ENCODE measurements at regions not wholly inside any gene's neighbourhood (a gene's known extent, or its start where the extent isn't known, plus 50 kb on each side); places are given as distances from the start of the nearest gene placed in this dataset.
"Not testable (repeated sequence)": the region's sequence is repeated elsewhere in the genome, so short reads cannot be mapped to it uniquely, and the experiment has no call there.

- H3K27me3 Mint-ChIP-seq (ENCODE audit: insufficient read depth, unreplicated experiment) = no peaks in the 10 kb centered on the region
- no peaks in the 10 kb centered on the region for H3K36me3 Mint-ChIP-seq (ENCODE audit: insufficient read depth, unreplicated experiment)
- no peak for TF ChIP-seq CTCF (IDR thresholded peaks at IDR 0.05; ENCODE audit: unreplicated experiment)
- peaks cover 14% of the 10 kb centered on the region for H3K4me1 Mint-ChIP-seq (ENCODE audit: insufficient read depth, unreplicated experiment)
- no TSS peak for BruUV-seq (replicated peaks)
- H3K4me3 Mint-ChIP-seq (ENCODE audit: unreplicated experiment) = no peak overlapping the region
- intact Hi-C loops (cut with micrococcal nuclease) = no loop called here
- ChIA-PET POLR2A (no interaction called here), CTCF (no interaction called here)
- no peaks in the 10 kb centered on the region for H3K9me3 Mint-ChIP-seq (ENCODE audit: unreplicated experiment)
- no peak overlapping the region for H3K27ac Mint-ChIP-seq (ENCODE audit: low read depth, unreplicated experiment)
- no peak for DNase-seq (ENCODE audit: unreplicated experiment)
Measured at GRCh38 chr12:124676714-124677462, 109.5 kb upstream of the NCOR2 start.

GRCh38 chr12:124675881-124676713 is 108.7 kb upstream of the NCOR2 start:
- no TSS peak for BruUV-seq (replicated peaks)
- CTCF ChIA-PET = no interaction called here
- H3K4me3 Mint-ChIP-seq (ENCODE audit: unreplicated experiment) = no peak overlapping the region
- H3K9me3 Mint-ChIP-seq (ENCODE audit: unreplicated experiment) = no peaks in the 10 kb centered on the region
- intact Hi-C loops (cut with micrococcal nuclease) = no loop called here
- peaks cover 7% of the 10 kb centered on the region for H3K4me1 Mint-ChIP-seq (ENCODE audit: insufficient read depth, unreplicated experiment)
- H3K36me3 Mint-ChIP-seq (ENCODE audit: insufficient read depth, unreplicated experiment) = no peaks in the 10 kb centered on the region
- no peak overlapping the region for H3K27ac Mint-ChIP-seq (ENCODE audit: low read depth, unreplicated experiment)
- no peak for TF ChIP-seq CTCF (IDR thresholded peaks at IDR 0.05; ENCODE audit: unreplicated experiment)
- no peaks in the 10 kb centered on the region for H3K27me3 Mint-ChIP-seq (ENCODE audit: insufficient read depth, unreplicated experiment)
- no peak for DNase-seq (ENCODE audit: unreplicated experiment)
- POLR2A ChIA-PET = interaction anchor here (0.6 kb wide), 1 partner anchor 1802 kb away, joined by 3 read pairs; no protein-coding TSS in a partner anchor

GRCh38 chr12:124674937-124675336 is 107.5 kb upstream of the NCOR2 start:
- no peak for TF ChIP-seq CTCF (IDR thresholded peaks at IDR 0.05; ENCODE audit: unreplicated experiment)
- Mint-ChIP-seq H3K4me1 (ENCODE audit: insufficient read depth, unreplicated experiment) (peaks cover 7% of the 10 kb centered on the region), H3K4me3 (ENCODE audit: unreplicated experiment) (no peak overlapping the region), H3K27me3 (ENCODE audit: insufficient read depth, unreplicated experiment) (no peaks in the 10 kb centered on the region), H3K9me3 (ENCODE audit: unreplicated experiment) (no peaks in the 10 kb centered on the region), H3K27ac (ENCODE audit: low read depth, unreplicated experiment) (no peak overlapping the region), H3K36me3 (ENCODE audit: insufficient read depth, unreplicated experiment) (no peaks in the 10 kb centered on the region)
- POLR2A ChIA-PET = no interaction called here
- intact Hi-C loops (cut with micrococcal nuclease) = no loop called here
- BruUV-seq (replicated peaks) = no TSS peak
- CTCF ChIA-PET = no interaction called here
- DNase-seq (ENCODE audit: unreplicated experiment) = no peak

GRCh38 chr12:124673801-124674617 is 106.6 kb upstream of the NCOR2 start:
- Mint-ChIP-seq H3K9me3 (ENCODE audit: unreplicated experiment) (no peaks in the 10 kb centered on the region), H3K4me1 (ENCODE audit: insufficient read depth, unreplicated experiment) (peaks cover under 1% of the 10 kb centered on the region), H3K27me3 (ENCODE audit: insufficient read depth, unreplicated experiment) (no peaks in the 10 kb centered on the region), H3K27ac (ENCODE audit: low read depth, unreplicated experiment) (no peak overlapping the region), H3K4me3 (ENCODE audit: unreplicated experiment) (no peak overlapping the region), H3K36me3 (ENCODE audit: insufficient read depth, unreplicated experiment) (no peaks in the 10 kb centered on the region)
- POLR2A ChIA-PET = no interaction called here
- no peak for DNase-seq (ENCODE audit: unreplicated experiment)
- no TSS peak for BruUV-seq (replicated peaks)
- TF ChIP-seq CTCF (IDR thresholded peaks at IDR 0.05; ENCODE audit: unreplicated experiment) = no peak
- intact Hi-C loops (cut with micrococcal nuclease) = no loop called here
- CTCF ChIA-PET = no interaction called here

- intact Hi-C loops (cut with micrococcal nuclease); H3K4me3 Mint-ChIP-seq (ENCODE audit: unreplicated experiment); H3K9me3 Mint-ChIP-seq (ENCODE audit: unreplicated experiment); H3K27ac Mint-ChIP-seq (ENCODE audit: low read depth, unreplicated experiment); H3K36me3 Mint-ChIP-seq (ENCODE audit: insufficient read depth, unreplicated experiment); BruUV-seq (replicated peaks); H3K4me1 Mint-ChIP-seq (ENCODE audit: insufficient read depth, unreplicated experiment); CTCF ChIA-PET; H3K27me3 Mint-ChIP-seq (ENCODE audit: insufficient read depth, unreplicated experiment); DNase-seq (ENCODE audit: unreplicated experiment): not testable (repeated sequence)
- POLR2A ChIA-PET = interaction anchor here (0.8 kb wide), 1 partner anchor 14 kb away, joined by 3 read pairs; no protein-coding TSS in a partner anchor
Measured at GRCh38 chr12:124669271-124669721, 101.9 kb upstream of the NCOR2 start.

All from MCF 10A (cell line).